GM21576 (cell line): ENCODE measurements at regions not wholly inside any gene's neighbourhood (a gene's known extent, or its start where the extent isn't known, plus 50 kb on each side); places are given as distances from the start of the nearest gene placed in this dataset.
A peak's percentile ranks its signal among the peaks of the same experiment; 100 is the strongest.

Source experiments
- ATAC-seq: cut with Tn5 transposase; IDR thresholded peaks from one replicate; pipeline ENCODE4 v1.9.1; 2021; ENCODE audit warnings: mild to moderate bottlenecking, moderate library complexity; ENCODE audit not compliant: unreplicated experiment

DNA sequence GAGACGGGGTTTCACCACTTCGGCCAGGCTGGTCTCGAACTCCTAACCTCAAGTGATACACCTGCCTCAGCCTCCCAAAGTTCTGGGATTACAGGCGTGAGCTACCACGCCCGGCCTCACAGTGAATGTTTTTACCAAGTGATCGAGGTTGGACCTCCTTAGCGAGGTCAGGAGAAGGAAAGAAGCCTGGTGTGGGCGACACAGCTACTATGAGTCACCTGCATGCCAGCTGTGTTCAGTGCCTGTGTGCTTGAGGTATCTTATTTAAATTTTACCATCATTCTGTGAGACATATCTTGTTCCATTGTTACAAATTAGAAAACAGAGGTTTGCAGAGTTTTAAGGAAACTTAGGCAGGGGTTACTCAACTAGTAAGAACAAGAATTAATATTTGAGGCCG lies 174.8 kb upstream of the DYNLRB2 start:
- ATAC-seq = no peak

GRCh38 chr16:80362816-80363215 lies 178.0 kb upstream of the DYNLRB2 start:
- no peak for ATAC-seq

DNA sequence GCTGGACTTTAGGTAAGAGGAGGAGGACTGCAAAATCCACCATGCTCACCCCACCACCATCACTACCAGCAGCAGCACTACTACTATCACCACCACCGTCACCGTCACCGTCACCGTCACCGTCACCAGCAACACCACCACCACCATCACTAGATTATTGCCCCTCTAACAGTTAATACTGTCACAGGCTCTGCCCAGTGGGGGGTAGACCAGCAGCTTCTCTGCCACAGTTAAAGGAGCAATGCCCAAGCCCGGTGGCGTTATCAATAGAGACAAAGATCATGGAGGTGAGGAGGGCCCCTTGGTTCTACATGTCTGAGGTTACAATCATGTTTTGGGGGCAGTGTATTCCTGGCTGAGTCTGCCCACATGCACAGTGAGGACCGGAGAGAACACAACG lies 184.4 kb upstream of the DYNLRB2 start:
- ATAC-seq = no peak

GRCh38 chr16:80355335-80355734 lies 185.5 kb upstream of the DYNLRB2 start:
- no peak for ATAC-seq

GRCh38 chr16:80350061-80350460 lies 190.7 kb upstream of the DYNLRB2 start:
- ATAC-seq = no peak

GRCh38 chr16:80347900-80348299 lies 192.9 kb upstream of the DYNLRB2 start:
- no peak for ATAC-seq

DNA sequence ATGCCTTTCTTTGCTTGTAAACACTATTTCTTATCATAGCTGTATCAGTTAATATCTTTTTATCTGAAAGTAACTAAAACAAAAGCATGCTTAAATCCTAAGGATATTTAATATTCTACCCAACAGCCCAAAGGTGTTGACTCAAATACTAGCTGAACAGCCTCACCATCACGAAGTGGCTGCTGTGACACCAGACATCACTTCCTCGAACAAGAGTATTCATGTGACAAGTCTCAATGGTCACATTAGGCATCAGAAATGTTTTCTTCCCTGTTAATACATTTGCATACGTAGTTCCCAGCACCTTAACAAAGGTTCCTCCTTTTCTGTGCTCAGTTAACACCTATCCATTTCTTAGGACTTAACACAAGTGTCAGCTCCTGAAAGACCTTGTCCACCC lies 193.8 kb upstream of the DYNLRB2 start:
- ATAC-seq = no peak

- ATAC-seq = peak; percentile 48
Measured at GRCh38 chr16:80346111-80346632, 194.6 kb upstream of the DYNLRB2 start.

DNA sequence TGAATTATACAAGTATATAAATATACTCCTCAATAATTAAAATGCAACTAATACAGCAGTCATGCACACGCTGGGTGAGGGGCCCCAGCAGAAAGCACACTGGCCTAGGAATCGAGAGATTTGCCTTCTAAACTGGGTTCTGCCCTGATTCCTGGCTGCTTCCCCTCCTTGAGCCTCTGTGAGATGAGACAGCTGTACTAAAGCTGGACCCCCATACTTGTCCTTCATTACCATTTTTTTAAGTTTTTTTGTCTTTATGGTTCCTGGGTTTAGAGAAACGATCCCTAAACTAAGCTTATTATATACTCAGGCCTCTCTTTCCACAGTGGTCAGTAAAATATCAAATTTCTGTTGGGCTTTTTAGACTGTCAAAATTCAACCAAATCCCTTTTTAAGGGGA lies 195.1 kb upstream of the DYNLRB2 start:
- no peak for ATAC-seq

DNA sequence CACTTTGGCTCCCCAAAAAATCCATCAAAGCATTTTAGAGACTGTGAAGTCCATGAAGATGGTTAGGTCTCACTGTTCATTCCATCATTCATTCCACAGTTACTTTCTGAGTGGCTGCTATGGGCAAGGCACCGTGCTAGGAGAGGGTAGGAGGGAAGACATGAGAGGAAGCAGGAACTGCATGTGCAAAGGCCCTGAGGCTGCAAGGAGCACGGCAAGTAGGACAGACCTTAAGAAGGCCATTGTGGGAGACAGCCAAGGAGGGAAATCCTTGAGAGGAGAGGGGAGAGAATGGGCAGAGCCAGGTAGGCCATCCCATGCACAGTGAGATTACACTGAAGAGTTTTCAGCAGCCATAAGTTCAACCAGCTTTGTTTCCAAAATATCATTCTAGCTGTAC lies 196.2 kb upstream of the DYNLRB2 start:
- ATAC-seq = no peak

GRCh38 chr16:80341263-80341662 lies 199.5 kb upstream of the DYNLRB2 start:
- ATAC-seq = no peak

- no peak for ATAC-seq
Measured at GRCh38 chr16:80337786-80338185, 203.0 kb upstream of the DYNLRB2 start.

GRCh38 chr16:80330803-80331202 lies 210.0 kb upstream of the DYNLRB2 start:
- ATAC-seq = no peak

DNA sequence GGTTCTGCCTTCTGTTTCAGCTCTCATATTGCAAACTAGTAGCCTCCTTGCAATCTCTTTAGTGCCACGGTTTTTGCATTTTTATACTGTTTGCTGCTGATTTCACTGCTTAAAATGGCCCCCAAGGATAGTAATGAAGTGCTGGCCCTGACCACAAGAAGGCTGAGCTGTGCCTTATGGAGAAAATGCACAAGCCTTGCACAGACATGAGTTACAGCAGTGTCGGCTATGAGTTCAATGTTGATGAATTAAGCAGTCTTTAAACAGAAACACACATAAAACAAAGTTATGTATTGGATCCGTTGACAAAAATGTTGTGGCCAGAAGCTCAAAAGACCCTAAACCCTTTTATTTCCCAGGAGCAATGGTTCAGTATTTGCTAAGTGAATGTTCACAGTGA lies 210.6 kb upstream of the DYNLRB2 start:
- ATAC-seq = no peak

- no peak for ATAC-seq
Measured at GRCh38 chr16:80327740-80328139, 213.1 kb upstream of the DYNLRB2 start.

DNA sequence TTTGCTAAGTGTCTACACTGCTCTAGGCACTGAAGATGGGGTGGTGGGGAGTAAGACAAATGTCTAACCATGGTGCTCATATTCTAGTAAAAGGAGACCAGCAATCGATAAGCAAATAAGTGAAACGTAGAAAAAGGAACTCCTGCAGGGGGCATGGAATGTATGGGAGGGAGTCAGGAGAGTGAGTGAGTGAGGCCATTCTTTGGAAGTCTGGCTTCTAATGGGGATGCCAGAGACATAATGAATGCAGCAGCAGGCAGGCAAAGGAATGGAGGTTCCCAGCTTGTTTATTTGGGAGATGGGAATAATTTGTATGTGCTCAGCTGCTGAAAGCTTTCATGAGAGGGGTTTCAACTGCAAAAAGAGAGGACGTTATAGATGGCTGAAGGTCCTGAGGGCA lies 216.4 kb upstream of the DYNLRB2 start:
- ATAC-seq = no peak

DNA sequence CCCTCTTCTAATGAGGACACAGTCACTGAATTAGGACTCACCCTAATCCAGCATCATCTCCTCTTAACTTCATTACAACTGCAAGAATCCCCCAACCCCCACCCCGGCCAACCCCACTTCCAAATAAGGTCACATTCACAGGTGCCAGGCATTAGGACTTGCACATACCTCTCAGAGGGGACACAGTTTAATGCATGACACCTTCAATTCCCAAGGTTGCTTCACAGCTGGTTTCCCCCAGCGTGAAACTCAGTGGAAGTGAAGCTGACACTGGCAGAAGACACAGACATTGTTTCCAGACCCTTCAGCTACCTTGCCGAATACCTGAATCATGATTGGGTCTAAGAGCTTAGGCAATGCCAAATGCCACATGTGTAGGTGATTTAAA lies 217.0 kb upstream of the DYNLRB2 start:
- no peak for ATAC-seq

DNA sequence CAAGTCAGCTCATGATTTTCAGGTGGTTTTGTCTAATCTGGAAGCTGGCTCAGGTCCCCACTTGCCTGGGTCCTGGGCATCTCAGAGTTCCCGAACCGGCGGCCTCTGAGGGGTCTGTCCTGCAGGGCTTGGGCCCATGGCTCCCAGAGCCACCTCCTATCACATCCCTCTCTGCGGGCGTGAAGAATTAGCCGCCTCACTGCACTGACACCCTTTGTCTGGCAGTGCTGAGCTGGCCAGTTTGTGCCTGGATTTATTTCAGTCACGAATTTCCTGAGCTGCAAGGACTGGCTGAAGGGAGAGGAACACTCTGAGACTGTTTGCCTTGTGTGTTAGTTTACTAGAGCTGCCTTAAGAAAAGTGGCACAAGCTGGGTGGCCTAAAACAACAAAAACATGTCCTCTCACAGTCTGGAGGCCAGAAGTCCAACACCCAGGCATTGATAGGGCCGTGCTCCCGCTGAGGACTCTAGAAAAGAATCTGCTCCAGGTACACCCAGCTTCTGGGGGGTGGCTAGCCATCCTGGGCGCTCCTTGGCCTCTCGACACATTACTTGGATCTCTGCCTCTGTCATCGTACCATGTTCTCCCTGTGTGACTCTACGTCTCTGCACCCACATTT lies 217.5 kb upstream of the DYNLRB2 start:
- ATAC-seq = no peak

GRCh38 chr16:80319181-80319580 lies 221.6 kb upstream of the DYNLRB2 start:
- ATAC-seq = no peak

DNA sequence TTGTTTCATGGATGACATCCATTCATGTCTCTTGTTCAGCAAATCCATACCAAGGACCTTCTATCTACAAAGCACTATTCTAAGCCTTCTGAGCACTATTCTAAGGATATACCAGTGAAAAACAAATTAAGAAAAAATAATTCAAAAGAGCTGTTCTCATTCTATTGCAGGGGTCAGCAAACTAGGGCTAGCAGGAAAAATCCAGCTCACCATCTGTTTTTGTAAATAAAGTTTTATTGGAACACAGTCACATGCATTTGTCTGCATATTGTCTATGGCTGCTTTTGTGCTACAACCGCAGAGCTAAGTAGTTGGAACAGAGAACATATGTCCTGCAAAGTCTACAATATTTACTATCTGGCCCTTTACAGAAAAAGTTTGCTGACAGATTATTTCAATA lies 222.7 kb upstream of the DYNLRB2 start:
- ATAC-seq = no peak

- ATAC-seq = no peak
Measured at GRCh38 chr16:80317599-80318037, 223.2 kb upstream of the DYNLRB2 start.

DNA sequence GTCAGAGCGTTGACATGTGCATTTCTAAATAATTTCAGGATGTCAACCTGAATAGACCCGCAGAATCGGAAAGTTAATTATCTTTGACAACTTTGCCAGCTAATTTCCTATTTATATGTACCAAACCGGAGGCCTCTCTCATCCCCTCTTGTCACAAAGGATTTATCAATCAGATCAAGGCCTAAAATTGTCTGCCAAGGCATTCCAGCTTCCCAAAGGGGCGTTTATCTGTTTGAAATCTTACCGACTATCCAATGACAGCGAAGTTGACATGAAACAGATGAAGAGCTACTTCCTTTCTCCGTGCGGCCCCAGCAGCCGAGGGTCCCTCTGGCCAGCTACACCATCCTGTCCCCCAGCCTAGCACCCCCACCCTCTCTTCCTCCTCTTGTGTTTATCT lies 223.7 kb upstream of the DYNLRB2 start:
- ATAC-seq = no peak

DNA sequence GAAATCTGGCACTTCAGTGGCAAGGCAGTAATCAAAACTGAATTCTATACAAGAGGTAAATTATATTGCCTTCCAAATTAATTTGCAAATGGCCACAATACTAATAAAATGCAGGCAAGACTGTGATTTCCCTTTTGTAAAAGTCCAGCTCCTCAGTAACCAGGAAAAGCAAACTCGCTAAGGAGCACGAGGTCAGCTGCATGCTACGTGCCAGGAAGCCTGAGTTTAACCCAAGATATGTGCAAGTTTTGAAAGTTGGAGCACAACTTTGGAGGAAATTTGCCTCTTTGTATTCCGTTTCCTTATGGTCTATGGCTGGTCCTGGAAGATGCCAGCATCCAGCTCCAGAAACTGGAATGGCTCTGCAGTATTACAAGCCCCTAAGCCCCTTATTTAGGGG lies 226.8 kb upstream of the DYNLRB2 start:
- ATAC-seq = no peak
